IMR-90 (cell line): ENCODE measurements at regions not wholly inside any gene's neighbourhood (a gene's known extent, or its start where the extent isn't known, plus 50 kb on each side); places are given as distances from the start of the nearest gene placed in this dataset.

ENCODE experiments used
- ATAC-seq: fragments of 200-7000 bp; cut with Tn5 transposase; 2 replicates; pipeline ENCODE4 v1.9.1; 2020; ENCODE audit warnings: low read depth, mild to moderate bottlenecking, moderate library complexity
- BruUV-seq: library from RNA; stranded (reverse); fragments of 400-500 nt; replicated peaks from 2 replicates; lab custom pipeline; 2021; lab: Mats Ljungman, UMichigan
- CTCF ChIA-PET: fragments of 300-600 bp; formaldehyde crosslinking; extraction: SDS; loops from one replicate; lab custom pipeline; 2021; ENCODE audit warnings: antibody characterized with exemption; lab: Yijun Ruan, JAX
- POLR2A ChIA-PET: fragments of 300-600 bp; sonication (Branson Sonifier 250); formaldehyde crosslinking; loops from one replicate; lab custom pipeline; 2022; ENCODE audit warnings: antibody characterized with exemption; ENCODE audit not compliant: unreplicated experiment; lab: Charles Lee
- DNase-seq: peaks from one replicate; pipeline ENCODE4 v3.0.0; 2013
- H2AFZ ChIP-seq: replicated peaks from 2 replicates; pipeline ENCODE3; 2013; ENCODE audit warnings: low read length, mild to moderate bottlenecking; ENCODE audit not compliant: poor library complexity
- H2AK5ac ChIP-seq: 2 replicates; pipeline ENCODE4 v1.6.1; 2013; ENCODE audit warnings: low read depth, low read length, inconsistent platforms
- H2AK9ac ChIP-seq: replicated peaks from 2 replicates; pipeline ENCODE3; 2013; ENCODE audit warnings: mild to moderate bottlenecking, low read depth, low read length, moderate library complexity; ENCODE audit not compliant: poor library complexity
- H2BK120ac ChIP-seq: 2 replicates; pipeline ENCODE4 v1.6.1; 2013; ENCODE audit warnings: low read depth, low read length, inconsistent platforms
- H2BK15ac ChIP-seq: 3 replicates; pipeline ENCODE4 v1.6.1; 2013; ENCODE audit warnings: low read depth, low read length, inconsistent platforms
- H2BK20ac ChIP-seq: 2 replicates; pipeline ENCODE4 v1.6.1; 2013; ENCODE audit warnings: low read depth, mild to moderate bottlenecking, inconsistent platforms, low read length, moderate library complexity
- H2BK5ac ChIP-seq: 2 replicates; pipeline ENCODE4 v1.6.1; 2013; ENCODE audit warnings: mild to moderate bottlenecking, low read depth, low read length, inconsistent platforms; ENCODE audit not compliant: poor library complexity, severe bottlenecking
- H3K14ac ChIP-seq: replicated peaks from 2 replicates; pipeline ENCODE4 v1.6.1; 2013; ENCODE audit warnings: low read depth, low read length, inconsistent platforms
- H3K18ac ChIP-seq: 2 replicates; pipeline ENCODE4 v1.6.1; 2013; ENCODE audit warnings: low read depth, low read length, control low read depth
- H3K23ac ChIP-seq: 2 replicates; pipeline ENCODE4 v1.6.1; 2013; ENCODE audit warnings: low read depth, low read length, inconsistent platforms
- H3K27ac ChIP-seq: 2 replicates; pipeline ENCODE4 v1.5.1; 2013; ENCODE audit warnings: mild to moderate bottlenecking, control low read depth, low read length; ENCODE audit not compliant: insufficient read depth
- H3K27me3 ChIP-seq: 2 replicates; pipeline ENCODE4 v1.6.1; 2013; ENCODE audit warnings: low read length; ENCODE audit not compliant: control insufficient read depth, insufficient read depth
- H3K36me3 ChIP-seq: 2 replicates; pipeline ENCODE4 v1.6.1; 2013; ENCODE audit warnings: low read length, mixed read lengths; ENCODE audit not compliant: control insufficient read depth, insufficient read depth
- H3K4ac ChIP-seq: 2 replicates; pipeline ENCODE4 v1.6.1; 2013; ENCODE audit warnings: low read depth, low read length, inconsistent platforms
- H3K4me1 ChIP-seq: 2 replicates; pipeline ENCODE4 v1.6.1; 2013; ENCODE audit warnings: low read length, mixed read lengths; ENCODE audit not compliant: control insufficient read depth, insufficient read depth
- H3K4me2 ChIP-seq: 2 replicates; pipeline ENCODE4 v1.6.1; 2013; ENCODE audit warnings: low read depth, mild to moderate bottlenecking, control low read depth, low read length, moderate library complexity
- H3K4me3 ChIP-seq: 2 replicates; pipeline ENCODE4 v1.5.1; 2013; ENCODE audit warnings: low read depth, mild to moderate bottlenecking, control low read depth, low read length, moderate library complexity; ENCODE audit not compliant: insufficient read depth
- H3K56ac ChIP-seq: 2 replicates; pipeline ENCODE4 v1.6.1; 2013; ENCODE audit warnings: low read length, inconsistent platforms; ENCODE audit not compliant: insufficient read depth; ENCODE audit errors: extremely low read depth
- H3K79me1 ChIP-seq, 2 experiments: 2 replicates each; pipeline ENCODE4 v1.6.1; 2013; ENCODE audit warnings: low read length in 2 of 2, inconsistent platforms in 1 of 2, low read depth in 1 of 2
- H3K9ac ChIP-seq: 2 replicates; pipeline ENCODE4 v1.6.1; 2013; ENCODE audit warnings: low read depth, low read length, control low read depth
- H3K9me1 ChIP-seq: 2 replicates; pipeline ENCODE4 v1.6.1; 2013; ENCODE audit warnings: low read length, inconsistent platforms; ENCODE audit not compliant: insufficient read depth
- H3K9me3 ChIP-seq: 2 replicates; pipeline ENCODE4 v1.6.1; 2013; ENCODE audit warnings: low read length; ENCODE audit not compliant: control insufficient read depth, insufficient read depth
- H4K20me1 ChIP-seq: 2 replicates; pipeline ENCODE4 v1.6.1; 2013; ENCODE audit warnings: low read length, inconsistent platforms; ENCODE audit not compliant: insufficient read depth
- H4K5ac ChIP-seq: 2 replicates; pipeline ENCODE4 v1.6.1; 2013; ENCODE audit warnings: mild to moderate bottlenecking, low read depth, low read length, control low read depth
- H4K8ac ChIP-seq, 2 experiments: 2 replicates each; pipeline ENCODE4 v1.6.1; 2013; ENCODE audit warnings: low read depth in 2 of 2, low read length in 2 of 2, control low read depth in 1 of 2, inconsistent platforms in 1 of 2
- H4K91ac ChIP-seq: 2 replicates; pipeline ENCODE4 v1.6.1; 2013; ENCODE audit warnings: low read depth, low read length, inconsistent platforms; ENCODE audit not compliant: insufficient read depth
- BHLHE40 ChIP-seq: fragments of 150-350 bp; IDR thresholded peaks from 2 replicates; pipeline ENCODE4 v1.6.1; 2016; ENCODE audit warnings: mild to moderate bottlenecking, low read depth, low read length
- CEBPB ChIP-seq: IDR thresholded peaks from 2 replicates; pipeline ENCODE4 v1.6.1; 2012; ENCODE audit warnings: low read depth, low read length, improper control_type of control experiment
- CHD1 ChIP-seq: IDR thresholded peaks from 2 replicates; pipeline ENCODE4 v1.6.1; 2012; ENCODE audit warnings: low read depth, low read length, improper control_type of control experiment
- CTCF ChIP-seq: conservative IDR thresholded peaks from 2 replicates; pipeline ENCODE4 v1.5.1; 2012; ENCODE audit warnings: mild to moderate bottlenecking, low read depth, low read length, improper control_type of control experiment
- ELK1 ChIP-seq: fragments of 150-350 bp; IDR thresholded peaks from 2 replicates; pipeline ENCODE4 v1.6.1; 2016; ENCODE audit warnings: low read depth, mild to moderate bottlenecking, low read length, moderate library complexity, borderline replicate concordance
- FOS ChIP-seq: fragments of 150-350 bp; IDR thresholded peaks from 2 replicates; pipeline ENCODE4 v1.6.1; 2016; ENCODE audit warnings: low read depth, low read length
- MAFK ChIP-seq: IDR thresholded peaks from 2 replicates; pipeline ENCODE4 v1.6.1; 2012; ENCODE audit warnings: low read depth, low read length, improper control_type of control experiment
- MAZ ChIP-seq: IDR thresholded peaks from 2 replicates; pipeline ENCODE4 v1.6.1; 2012; ENCODE audit warnings: low read depth, mild to moderate bottlenecking, low read length, improper control_type of control experiment, moderate library complexity, borderline replicate concordance
- MXI1 ChIP-seq: IDR thresholded peaks from 2 replicates; pipeline ENCODE4 v1.6.1; 2012; ENCODE audit warnings: low read depth, mild to moderate bottlenecking, low read length, moderate library complexity, borderline replicate concordance
- POLR2A ChIP-seq: IDR thresholded peaks from 2 replicates; pipeline ENCODE4 v1.6.1; 2012; ENCODE audit warnings: mild to moderate bottlenecking, low read depth, low read length
- RAD21 ChIP-seq: IDR thresholded peaks from 2 replicates; pipeline ENCODE4 v1.6.1; 2012; ENCODE audit warnings: low read length, improper control_type of control experiment
- RCOR1 ChIP-seq: IDR thresholded peaks from 2 replicates; pipeline ENCODE4 v1.6.1; 2012; ENCODE audit warnings: mild to moderate bottlenecking, low read length, improper control_type of control experiment; ENCODE audit not compliant: insufficient replicate concordance
- RFX5 ChIP-seq: IDR thresholded peaks from 2 replicates; pipeline ENCODE4 v1.8.0; 2012; ENCODE audit warnings: low read depth, mild to moderate bottlenecking, low read length, moderate library complexity
- SMC3 ChIP-seq: fragments of 150-350 bp; IDR thresholded peaks from 2 replicates; pipeline ENCODE4 v1.6.1; 2016; ENCODE audit warnings: low read depth, mild to moderate bottlenecking, antibody characterized with exemption, low read length, moderate library complexity
- USF2 ChIP-seq: fragments of 150-350 bp; IDR thresholded peaks from 2 replicates; pipeline ENCODE4 v1.6.1; 2017; ENCODE audit warnings: mild to moderate bottlenecking, antibody characterized with exemption, low read length, low read depth
- WGBS, 2 experiments: methylation state at CpG; one replicate each; pipeline versions ENCODE4 v1.1.5 to v1.1.7; 2013; ENCODE audit warnings: missing lambda C conversion rate in 2 of 2; ENCODE audit not compliant: insufficient read length in 1 of 2; ENCODE audit errors: extremely low coverage in 2 of 2; 5-methylcytosine and 5-hydroxymethylcytosine counted together
- dilution Hi-C: fragments of 300-500 bp; cut with HindIII; formaldehyde crosslinking; loops from one replicate; pipeline ENCODE4 v1.14.3; 2018; ENCODE audit warnings: low sequenced_read_pairs; ENCODE audit not compliant: unreplicated experiment
- in situ Hi-C: fragments of 300-500 bp; cut with MboI; formaldehyde crosslinking; loops from 3 replicates; pipeline ENCODE4 v1.14.3; 2019; ENCODE audit warnings: low sequenced_read_pairs, inconsistent platforms, mixed read lengths
- intact Hi-C: fragments of 100-400 bp; cut with micrococcal nuclease; formaldehyde crosslinking; loops from 2 replicates; pipeline ENCODE4 v1.10.0; 2022

GRCh38 chr1:79594121-79594698, 587.7 kb upstream of the ADGRL4 start:
- no peak overlapping the region for H3K9ac ChIP-seq
- no peak overlapping the region for H3K4ac ChIP-seq
- in situ Hi-C loops (no loop called here), intact Hi-C loops (no loop called here), dilution Hi-C loops (no loop called here)
- H2AK9ac ChIP-seq = no peak overlapping the region
- H4K20me1 ChIP-seq = no peaks in the 10 kb centered on the region
- no peak overlapping the region for H3K56ac ChIP-seq
- no peak overlapping the region for H3K27ac ChIP-seq
- TF ChIP-seq BHLHE40 (no peak), RAD21 (no peak), MAZ (no peak), CHD1 (no peak), RFX5 (no peak), FOS (no peak), CEBPB (no peak), MAFK (no peak), MXI1 (no peak), USF2 (no peak), SMC3 (no peak), POLR2A (no peak), RCOR1 (no peak), ELK1 (no peak), CTCF (no peak)
- no peak overlapping the region for H3K4me2 ChIP-seq
- ChIA-PET CTCF (no interaction called here), POLR2A (no interaction called here)
- no peak overlapping the region for H2BK5ac ChIP-seq
- no peak overlapping the region for H3K18ac ChIP-seq
- H3K23ac ChIP-seq = no peak overlapping the region
- H3K9me1 ChIP-seq = no peaks in the 10 kb centered on the region
- no peak overlapping the region for H2AK5ac ChIP-seq
- BruUV-seq = no TSS peak
- H2BK20ac ChIP-seq = no peak overlapping the region
- no peak overlapping the region for H2BK15ac ChIP-seq
- H3K4me1 ChIP-seq = no peaks in the 10 kb centered on the region
- DNase-seq (no peak), ATAC-seq (no peak)
- no peak overlapping the region for H4K91ac ChIP-seq
- no peaks in the 10 kb centered on the region for H3K36me3 ChIP-seq
- no peaks in the 10 kb centered on the region for H3K27me3 ChIP-seq
- no peak overlapping the region for H2BK120ac ChIP-seq
- 0 out of 2 replicates have a peak, but pooled peaks cover 3% of the 10 kb centered on the region for H3K9me3 ChIP-seq
- H3K79me1 ChIP-seq = no peaks in the 10 kb centered on the region
- H3K14ac ChIP-seq = no peak overlapping the region
- no peak overlapping the region for H2AFZ ChIP-seq
- no peak overlapping the region for H4K5ac ChIP-seq
- H4K8ac ChIP-seq = no peak overlapping the region
- no peak overlapping the region for H3K4me3 ChIP-seq
- WGBS, 2 experiments = 94% methylated on average over 7 of the region's 17 CpGs; no CpG with 5 or more reads in 1 of the 2 experiments
